CD4-positive, alpha-beta T cell (primary cell): ENCODE measurements at regions not wholly inside any gene's neighbourhood (a gene's known extent, or its start where the extent isn't known, plus 50 kb on each side); places are given as distances from the start of the nearest gene placed in this dataset.

Experiments used
- ATAC-seq: fragments of 200-7000 bp; cut with Tn5 transposase; one replicate; pipeline ENCODE4 v1.10.0; 2022; ENCODE audit warnings: mild to moderate bottlenecking; ENCODE audit not compliant: poor library complexity
- CTCF ChIA-PET: fragments of 350-600 bp; sonication (Branson Sonifier 250); formaldehyde crosslinking; loops from one replicate; lab custom pipeline; 2021; ENCODE audit warnings: antibody characterized with exemption, inconsistent platforms; lab: Charles Lee
- POLR2A ChIA-PET: fragments of 350-600 bp; sonication (Branson Sonifier 250); formaldehyde crosslinking; loops from one replicate; lab custom pipeline; 2021; ENCODE audit warnings: antibody characterized with exemption, inconsistent platforms; lab: Charles Lee
- DNase-seq, 14 experiments: peaks; one replicate each; pipeline ENCODE4 v3.0.0-alpha.2; 2013 to 2020; ENCODE audit warnings: mixed read lengths in 2 of 14
- H3K27ac ChIP-seq, 2 donors: one replicate each; pipeline versions ENCODE4 v1.5.1 to v1.7.0; 2013; ENCODE audit warnings: low read length in 2 of 2, low read depth in 1 of 2, mild to moderate bottlenecking in 1 of 2
- H3K27me3 ChIP-seq, 2 experiments: 1 replicate in 1 of 2; 2 replicates in 1 of 2; pipeline versions ENCODE4 v1.6.1 to v1.7.0; 2013; ENCODE audit warnings: low read length in 2 of 2, control low read depth in 1 of 2, mild to moderate bottlenecking in 1 of 2, moderate library complexity in 1 of 2; ENCODE audit not compliant: insufficient read depth in 2 of 2, control insufficient read depth in 1 of 2
- H3K36me3 ChIP-seq: one replicate; pipeline ENCODE4 v1.6.1; 2013; ENCODE audit warnings: low read length, control low read depth; ENCODE audit not compliant: insufficient read depth
- H3K4me1 ChIP-seq: one replicate; pipeline ENCODE4 v1.6.1; 2013; ENCODE audit warnings: low read length, control low read depth; ENCODE audit not compliant: insufficient read depth
- H3K4me3 ChIP-seq: one replicate; pipeline ENCODE4 v1.5.1; 2013; ENCODE audit warnings: mild to moderate bottlenecking, low read length, moderate library complexity
- H3K9me3 ChIP-seq, 2 experiments: 1 replicate in 1 of 2; 2 replicates in 1 of 2; pipeline versions ENCODE4 v1.6.1 to v1.7.0; 2013; ENCODE audit warnings: low read length in 2 of 2, mild to moderate bottlenecking in 2 of 2, control low read depth in 1 of 2, moderate library complexity in 1 of 2; ENCODE audit not compliant: control insufficient read depth in 1 of 2, insufficient read depth in 1 of 2
- H3K27ac Mint-ChIP-seq: one replicate; pipeline ENCODE4 v1.8.0; 2020; ENCODE audit warnings: mixed read lengths
- H3K27me3 Mint-ChIP-seq: one replicate; pipeline ENCODE4 v1.8.0; 2021; ENCODE audit warnings: mixed read lengths
- H3K36me3 Mint-ChIP-seq: one replicate; pipeline ENCODE4 v1.8.0; 2021; ENCODE audit warnings: low read depth, mixed read lengths
- H3K4me1 Mint-ChIP-seq: one replicate; pipeline ENCODE4 v1.8.0; 2021; ENCODE audit warnings: low read depth, mixed read lengths
- H3K4me3 Mint-ChIP-seq: one replicate; pipeline ENCODE4 v1.8.0; 2020; ENCODE audit warnings: mild to moderate bottlenecking, mixed read lengths
- H3K9me3 Mint-ChIP-seq: one replicate; pipeline ENCODE4 v1.8.0; 2020; ENCODE audit warnings: mixed read lengths
- intact Hi-C, 2 experiments: fragments of 100-400 bp; cut with DNase I in 1 of 2; cut with micrococcal nuclease in 1 of 2; formaldehyde crosslinking; loops; one replicate each; pipeline versions ENCODE4 v1.15.1 to v1.9.0; 2023 to 2025; cut with DNase I, micrococcal nuclease
- TF ChIP-seq, protein P1 (sequence below): fragments of 200-600 bp; IDR thresholded peaks from one replicate; pipeline ENCODE4 v1.8.0; 2022; ENCODE audit warnings: antibody characterized with exemption, mild to moderate bottlenecking

DNA sequence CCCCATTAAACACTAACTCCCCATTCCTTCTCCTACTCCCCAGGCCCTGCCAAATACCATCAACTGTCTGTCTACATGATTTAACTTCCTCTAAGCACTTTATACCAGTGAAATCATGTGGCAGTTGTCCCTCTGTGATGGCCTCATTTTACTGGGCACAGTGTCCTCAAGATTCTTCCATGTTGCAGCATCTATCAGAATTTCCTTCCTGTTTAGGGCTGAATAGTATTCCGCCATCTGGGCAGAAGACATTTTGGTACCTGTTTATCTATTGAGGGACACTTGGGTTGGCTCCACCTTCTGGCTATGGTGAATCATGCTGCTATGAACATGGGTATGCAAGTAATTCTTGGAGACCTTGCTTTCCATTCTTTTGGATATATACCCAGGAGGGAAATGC, 59.4 kb upstream of the IRX4 start:
- DNase-seq: no peak
- CTCF ChIA-PET: no interaction called here
- H3K9me3 Mint-ChIP-seq: no peaks in the 10 kb centered on the region

DNA sequence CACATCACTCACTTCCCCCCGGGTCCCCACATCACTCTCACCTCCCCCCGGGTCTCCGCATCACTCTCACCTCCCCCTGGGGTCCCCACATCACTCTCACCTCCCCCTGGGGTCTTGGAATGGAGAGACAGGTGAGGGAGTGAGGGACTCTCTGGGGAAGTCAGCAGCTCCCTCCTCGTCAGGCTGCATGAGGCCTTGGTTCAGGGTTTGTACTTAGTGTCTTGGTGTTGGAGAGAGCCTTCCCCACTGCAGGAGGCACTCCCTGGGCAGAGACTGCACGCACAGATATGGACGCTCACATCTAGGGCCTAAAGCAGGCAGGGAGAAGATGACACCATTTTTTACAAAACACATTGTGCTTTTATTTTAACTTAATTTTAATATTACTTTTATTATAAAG, 56.5 kb upstream of the IRX4 start:
- TF ChIP-seq, protein P1, sequence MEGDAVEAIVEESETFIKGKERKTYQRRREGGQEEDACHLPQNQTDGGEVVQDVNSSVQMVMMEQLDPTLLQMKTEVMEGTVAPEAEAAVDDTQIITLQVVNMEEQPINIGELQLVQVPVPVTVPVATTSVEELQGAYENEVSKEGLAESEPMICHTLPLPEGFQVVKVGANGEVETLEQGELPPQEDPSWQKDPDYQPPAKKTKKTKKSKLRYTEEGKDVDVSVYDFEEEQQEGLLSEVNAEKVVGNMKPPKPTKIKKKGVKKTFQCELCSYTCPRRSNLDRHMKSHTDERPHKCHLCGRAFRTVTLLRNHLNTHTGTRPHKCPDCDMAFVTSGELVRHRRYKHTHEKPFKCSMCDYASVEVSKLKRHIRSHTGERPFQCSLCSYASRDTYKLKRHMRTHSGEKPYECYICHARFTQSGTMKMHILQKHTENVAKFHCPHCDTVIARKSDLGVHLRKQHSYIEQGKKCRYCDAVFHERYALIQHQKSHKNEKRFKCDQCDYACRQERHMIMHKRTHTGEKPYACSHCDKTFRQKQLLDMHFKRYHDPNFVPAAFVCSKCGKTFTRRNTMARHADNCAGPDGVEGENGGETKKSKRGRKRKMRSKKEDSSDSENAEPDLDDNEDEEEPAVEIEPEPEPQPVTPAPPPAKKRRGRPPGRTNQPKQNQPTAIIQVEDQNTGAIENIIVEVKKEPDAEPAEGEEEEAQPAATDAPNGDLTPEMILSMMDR: no peak
- H3K4me3 Mint-ChIP-seq: no peak overlapping the region
- DNase-seq (no peak), ATAC-seq (no peak)
- no peaks in the 10 kb centered on the region for H3K9me3 Mint-ChIP-seq
- peaks cover 2 to 4% of the 10 kb centered on the region in 2 experiments for H3K27me3 ChIP-seq
- H3K27ac ChIP-seq: no peak overlapping the region
- H3K9me3 ChIP-seq: peaks cover 0 to 4% of the 10 kb centered on the region in 2 experiments
- H3K4me1 ChIP-seq: no peaks in the 10 kb centered on the region
- ChIA-PET CTCF (no interaction called here), POLR2A (no interaction called here)
- H3K36me3 Mint-ChIP-seq: no peaks in the 10 kb centered on the region
- no peaks in the 10 kb centered on the region for H3K36me3 ChIP-seq
- no peak overlapping the region for H3K4me3 ChIP-seq
- no peaks in the 10 kb centered on the region for H3K4me1 Mint-ChIP-seq
- H3K27ac Mint-ChIP-seq: no peak overlapping the region
- intact Hi-C loops: no loop called here
- peaks cover 62% of the 10 kb centered on the region for H3K27me3 Mint-ChIP-seq

More for the DNA sequence above, 59.4 kb upstream of the IRX4 start:
- H3K27me3 ChIP-seq: peaks cover 4 to 5% of the 10 kb centered on the region in 2 experiments
- no peaks in the 10 kb centered on the region for H3K4me1 ChIP-seq
- POLR2A ChIA-PET: no interaction called here
- peaks cover 0 to 4% of the 10 kb centered on the region in 2 experiments for H3K9me3 ChIP-seq
- H3K27ac ChIP-seq: no peak overlapping the region
- H3K27ac Mint-ChIP-seq: no peak overlapping the region
- H3K36me3 Mint-ChIP-seq: no peaks in the 10 kb centered on the region
- no peak for ATAC-seq
- H3K36me3 ChIP-seq: no peaks in the 10 kb centered on the region
- intact Hi-C loops: no loop called here
- H3K4me3 ChIP-seq: no peak overlapping the region
- TF ChIP-seq, protein P1: no peak
- peaks cover 53% of the 10 kb centered on the region for H3K27me3 Mint-ChIP-seq
- H3K4me1 Mint-ChIP-seq: no peaks in the 10 kb centered on the region
- no peak overlapping the region for H3K4me3 Mint-ChIP-seq

DNA sequence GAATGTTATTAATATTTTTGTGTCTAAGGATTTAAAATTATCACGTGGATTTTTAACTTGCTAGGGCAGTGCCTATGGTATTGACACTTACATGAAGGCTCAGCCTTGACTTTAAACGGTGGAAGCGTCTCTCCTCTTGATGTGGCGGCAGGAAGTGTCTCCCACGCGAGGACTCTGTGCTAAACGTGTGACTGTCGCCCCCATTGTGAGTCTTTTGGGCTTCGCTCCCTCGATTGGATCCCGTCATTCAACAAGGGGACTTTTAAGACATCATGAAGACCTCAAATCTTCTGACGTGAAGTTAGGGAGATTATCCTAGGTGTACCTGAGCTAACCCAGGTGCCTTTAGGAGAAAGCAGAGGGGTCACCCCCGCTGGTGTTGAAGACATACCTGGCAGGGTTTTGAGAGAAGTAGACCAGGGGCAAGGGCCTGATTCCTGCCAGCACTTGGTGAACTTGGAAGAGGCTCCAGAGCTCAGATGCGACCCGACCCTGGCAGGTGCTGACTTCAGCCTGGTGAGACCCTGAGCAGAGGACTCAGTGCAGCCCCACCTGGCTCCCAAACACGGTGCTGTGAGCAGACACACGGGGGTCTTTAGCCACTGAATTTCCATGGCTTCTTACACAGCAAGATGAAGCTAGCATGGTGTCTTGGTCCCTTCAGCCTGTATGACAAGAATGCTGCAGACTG, 55.7 kb upstream of the IRX4 start:
- POLR2A ChIA-PET: no interaction called here
- no peaks in the 10 kb centered on the region for H3K4me1 ChIP-seq
- no peak for DNase-seq
- Mint-ChIP-seq H3K27me3 (peaks cover 61% of the 10 kb centered on the region), H3K9me3 (no peaks in the 10 kb centered on the region), H3K27ac (no peak overlapping the region), H3K4me1 (no peaks in the 10 kb centered on the region), H3K36me3 (no peaks in the 10 kb centered on the region), H3K4me3 (no peak overlapping the region)
- H3K9me3 ChIP-seq: peaks cover 0 to 4% of the 10 kb centered on the region in 2 experiments
- ATAC-seq: no peak
- CTCF ChIA-PET: no interaction called here
- no peak overlapping the region for H3K4me3 ChIP-seq
- H3K27ac ChIP-seq: no peak overlapping the region
- TF ChIP-seq, protein P1: no peak
- intact Hi-C loops: no loop called here
- H3K36me3 ChIP-seq: no peaks in the 10 kb centered on the region
- H3K27me3 ChIP-seq: peaks cover 4 to 7% of the 10 kb centered on the region in 2 experiments
